ENCODE measurements at regions not wholly inside any gene's neighbourhood (a gene's known extent, or its start where the extent isn't known, plus 50 kb on each side); places are given as distances from the start of the nearest gene placed in this dataset.
"Not testable (repeated sequence)": the region's sequence is repeated elsewhere in the genome, so short reads cannot be mapped to it uniquely, and the experiment has no call there.

DNA sequence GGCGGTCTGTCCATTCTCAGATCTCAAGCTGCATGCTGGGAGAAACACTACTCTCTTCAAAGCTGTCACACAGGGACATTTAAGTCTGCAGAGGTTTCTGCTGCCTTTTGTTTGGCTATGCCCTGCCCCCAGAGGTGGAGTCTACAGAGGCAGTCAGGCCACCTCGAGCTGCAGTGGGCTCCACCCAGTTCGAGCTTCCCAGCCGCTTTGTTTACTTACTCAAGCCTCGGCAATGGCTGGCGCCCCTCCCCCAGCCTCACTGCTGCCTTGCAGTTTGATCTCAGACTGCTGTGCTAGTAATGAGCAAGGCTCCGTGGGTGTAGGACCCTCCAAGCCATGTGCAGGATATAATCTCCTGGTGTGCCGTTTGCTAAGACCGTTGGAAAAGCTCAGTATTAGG, 486.1 kb downstream of the DTWD2 start:
- H3K9me3 ChIP-seq; H3K4me1 ChIP-seq; H3K27me3 ChIP-seq (ENCODE audit: low read depth); in situ Hi-C loops (cut with MboI; ENCODE audit: low sequenced_read_pairs); H3K36me3 ChIP-seq (replicated peaks); H3K4me3 ChIP-seq: not testable (repeated sequence)
- peak in 1 of 2 experiments; percentile 40 for DNase-seq (ENCODE audit: low spot score in 2 of 2)

DNA sequence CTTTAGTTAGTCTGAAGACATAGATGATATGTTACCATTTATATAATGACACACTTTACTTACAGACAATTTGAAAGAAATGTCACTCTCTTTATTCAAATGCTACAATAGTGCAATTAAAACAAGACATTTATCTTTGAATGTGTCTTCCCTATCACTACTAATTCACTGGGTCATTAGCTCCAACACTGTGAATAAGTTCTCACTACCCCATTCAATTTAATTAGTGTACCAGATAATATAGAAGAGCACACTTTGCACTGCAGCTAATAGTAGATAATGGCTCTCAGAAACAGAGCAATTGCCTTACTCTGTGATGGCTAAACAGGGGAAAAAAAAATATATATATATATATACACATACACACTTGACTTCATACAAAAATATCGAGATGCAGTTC, 497.0 kb downstream of the DTWD2 start:
- Histone ChIP-seq H3K9me3 (no peaks in the 10 kb centered on the region), H3K4me3 (no peak overlapping the region), H3K36me3 (replicated peaks) (no peaks in the 10 kb centered on the region), H3K27me3 (ENCODE audit: low read depth) (no peaks in the 10 kb centered on the region), H3K4me1 (no peaks in the 10 kb centered on the region)
- in situ Hi-C loops (cut with MboI; ENCODE audit: low sequenced_read_pairs), result no loop called here
- DNase-seq (ENCODE audit: low spot score in 2 of 2), result no peak

DNA sequence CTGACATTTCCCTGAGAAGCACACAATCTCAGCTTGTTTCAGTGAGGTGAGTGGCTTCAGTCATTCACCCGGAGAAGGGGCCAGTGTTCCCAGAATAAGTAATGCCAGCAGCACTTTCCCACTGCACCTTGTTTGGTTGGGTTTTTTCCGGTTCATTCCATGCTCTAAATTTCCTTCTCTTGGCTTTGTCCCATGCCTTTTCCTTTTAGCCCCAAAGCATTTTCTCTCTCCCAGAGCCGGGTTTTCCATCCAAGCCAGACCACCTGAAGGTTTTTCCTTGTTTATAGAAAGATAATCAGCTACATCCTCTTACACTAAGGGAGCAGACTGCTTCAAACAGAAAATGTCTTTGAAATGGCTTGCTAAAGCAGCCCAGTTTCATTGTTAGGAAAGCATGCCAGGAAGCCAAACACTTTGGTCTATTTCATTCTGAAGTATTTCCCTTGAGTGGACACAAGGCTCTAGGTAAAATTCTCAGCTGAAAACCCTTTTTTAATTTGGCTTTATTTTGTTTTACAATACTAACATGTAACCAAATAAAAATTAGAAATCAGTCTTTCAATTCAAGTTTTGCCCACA, 501.6 kb downstream of the DTWD2 start:
- DNase-seq (ENCODE audit: low spot score in 2 of 2), result no peak
- H3K9me3 ChIP-seq, result no peaks in the 10 kb centered on the region

DNA sequence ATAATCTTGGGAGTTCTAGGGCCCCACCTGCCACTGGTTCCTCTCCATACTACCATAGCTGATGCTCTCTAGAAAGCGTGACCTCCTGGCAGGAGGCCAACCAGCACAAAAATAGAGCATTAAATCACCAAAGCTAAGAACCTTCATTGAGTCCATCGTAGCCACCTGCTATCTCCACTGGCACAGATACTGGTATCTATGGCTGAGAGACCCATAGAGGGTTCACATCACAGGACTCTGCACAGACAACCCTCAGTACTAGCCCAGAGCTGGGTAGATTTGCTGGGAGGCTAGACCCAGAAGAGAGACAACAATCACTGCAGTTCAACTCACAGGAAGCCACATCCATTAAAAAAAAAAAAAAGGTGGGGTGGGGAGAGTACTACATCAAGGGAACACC, 509.1 kb downstream of the DTWD2 start:
- Histone ChIP-seq H3K9me3 (no peaks in the 10 kb centered on the region), H3K4me1 (no peaks in the 10 kb centered on the region), H3K4me3 (no peak overlapping the region), H3K36me3 (replicated peaks) (no peaks in the 10 kb centered on the region), H3K27me3 (ENCODE audit: low read depth) (no peaks in the 10 kb centered on the region)
- no peak for DNase-seq (ENCODE audit: low spot score in 2 of 2)
- in situ Hi-C loops (cut with MboI; ENCODE audit: low sequenced_read_pairs), result no loop called here

More for the DNA sequence above, 501.6 kb downstream of the DTWD2 start:
- no peak overlapping the region for H3K4me3 ChIP-seq
- no peaks in the 10 kb centered on the region for H3K36me3 ChIP-seq (replicated peaks)
- no peaks in the 10 kb centered on the region for H3K4me1 ChIP-seq
- H3K27me3 ChIP-seq (ENCODE audit: low read depth), result no peaks in the 10 kb centered on the region
- in situ Hi-C loops (cut with MboI; ENCODE audit: low sequenced_read_pairs), result no loop called here

DNA sequence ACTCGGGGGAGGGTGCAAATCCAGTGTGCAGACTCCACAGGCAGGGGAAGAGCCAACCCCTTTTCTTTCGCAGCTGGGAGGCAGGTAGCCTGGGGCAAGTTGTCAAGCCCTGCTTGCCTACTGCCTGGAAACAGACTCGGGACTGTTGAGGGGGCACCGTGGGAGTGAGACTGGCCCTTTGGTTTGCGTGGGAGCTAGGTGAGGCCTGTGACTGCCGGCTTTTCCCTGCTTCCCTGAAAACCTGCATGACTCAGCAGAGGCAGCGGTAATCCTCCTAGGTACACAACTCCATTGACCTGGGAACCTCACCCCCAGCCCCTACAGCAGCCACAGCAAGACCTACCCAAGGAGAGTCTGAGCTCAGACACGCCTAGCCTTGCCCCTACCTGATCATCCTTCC, 509.5 kb downstream of the DTWD2 start:
- H3K36me3 ChIP-seq (replicated peaks), result no peaks in the 10 kb centered on the region
- H3K4me3 ChIP-seq, result no peak overlapping the region
- no peaks in the 10 kb centered on the region for H3K9me3 ChIP-seq
- H3K27me3 ChIP-seq (ENCODE audit: low read depth), result no peaks in the 10 kb centered on the region
- in situ Hi-C loops (cut with MboI; ENCODE audit: low sequenced_read_pairs), result no loop called here
- no peaks in the 10 kb centered on the region for H3K4me1 ChIP-seq
- no peak for DNase-seq (ENCODE audit: low spot score in 2 of 2)

DNA sequence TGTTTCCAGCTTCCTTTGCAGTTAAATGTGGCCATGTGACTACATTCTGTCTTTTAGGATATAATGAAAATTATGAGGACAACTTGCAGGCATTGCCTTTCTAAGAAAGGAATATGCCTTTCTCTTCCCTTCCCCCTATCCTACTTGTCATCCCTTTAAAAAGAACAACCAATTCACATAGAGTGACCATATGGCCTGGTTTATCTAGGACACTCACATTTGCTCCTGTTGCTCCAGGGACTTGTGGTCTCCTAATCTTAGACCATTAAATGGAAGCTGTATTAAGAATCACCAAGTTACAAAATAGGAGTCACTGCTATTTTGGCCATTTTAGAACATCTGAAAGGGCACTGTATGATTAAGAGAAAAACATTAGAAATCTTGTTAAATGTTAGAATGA, 520.3 kb downstream of the DTWD2 start:
- Histone ChIP-seq H3K36me3 (replicated peaks) (no peaks in the 10 kb centered on the region), H3K27me3 (ENCODE audit: low read depth) (no peaks in the 10 kb centered on the region), H3K4me3 (no peak overlapping the region), H3K4me1 (no peaks in the 10 kb centered on the region), H3K9me3 (no peaks in the 10 kb centered on the region)
- no peak for DNase-seq (ENCODE audit: low spot score in 2 of 2)
- in situ Hi-C loops (cut with MboI; ENCODE audit: low sequenced_read_pairs), result no loop called here

DNA sequence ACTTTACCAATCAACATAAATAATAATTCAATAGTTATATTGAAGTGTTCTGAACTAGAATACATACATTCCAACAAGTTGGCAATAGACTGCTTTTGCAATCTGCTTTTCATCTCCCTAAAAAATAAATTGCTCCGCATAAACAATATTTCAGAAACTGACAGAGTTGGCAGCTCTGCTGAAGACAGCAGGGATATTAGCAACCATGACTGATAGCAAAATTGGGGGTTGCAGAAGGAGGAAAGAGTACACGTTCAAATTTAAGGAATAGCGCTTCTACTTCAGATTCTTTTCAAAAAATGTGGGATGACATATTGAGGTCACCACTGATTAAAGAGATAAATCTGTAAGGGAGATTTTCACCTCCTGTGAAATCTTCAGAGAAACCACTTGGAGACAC, 521.2 kb downstream of the DTWD2 start:
- H3K36me3 ChIP-seq (replicated peaks), result no peaks in the 10 kb centered on the region
- no peaks in the 10 kb centered on the region for H3K4me1 ChIP-seq
- no peak for DNase-seq (ENCODE audit: low spot score in 2 of 2)
- in situ Hi-C loops (cut with MboI; ENCODE audit: low sequenced_read_pairs), result no loop called here
- no peaks in the 10 kb centered on the region for H3K27me3 ChIP-seq (ENCODE audit: low read depth)
- H3K9me3 ChIP-seq, result no peaks in the 10 kb centered on the region
- H3K4me3 ChIP-seq, result no peak overlapping the region

DNA sequence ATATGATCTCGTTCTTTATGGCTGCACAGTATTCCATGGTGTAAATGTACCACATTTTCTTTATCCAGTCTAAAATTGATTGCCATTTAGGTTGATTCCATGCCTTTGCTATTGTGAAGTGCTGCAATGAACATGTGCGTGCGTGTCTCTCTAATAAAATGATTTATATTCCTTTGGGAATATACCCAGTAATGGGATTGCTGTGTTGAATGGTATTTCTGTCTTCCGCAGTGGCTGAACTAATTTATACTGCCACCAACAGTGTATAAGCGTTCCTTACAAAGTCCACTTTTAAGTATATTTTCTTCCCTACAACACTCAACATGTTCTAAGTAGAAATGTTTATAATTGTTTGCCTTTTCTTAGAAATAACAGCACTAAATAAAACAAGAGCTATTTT, 521.9 kb downstream of the DTWD2 start:
- H3K36me3 ChIP-seq (replicated peaks), result no peaks in the 10 kb centered on the region
- H3K4me3 ChIP-seq, result no peak overlapping the region
- in situ Hi-C loops (cut with MboI; ENCODE audit: low sequenced_read_pairs), result no loop called here
- H3K9me3 ChIP-seq, result no peaks in the 10 kb centered on the region
- no peaks in the 10 kb centered on the region for H3K27me3 ChIP-seq (ENCODE audit: low read depth)
- DNase-seq (ENCODE audit: low spot score in 2 of 2), result no peak
- no peaks in the 10 kb centered on the region for H3K4me1 ChIP-seq

DNA sequence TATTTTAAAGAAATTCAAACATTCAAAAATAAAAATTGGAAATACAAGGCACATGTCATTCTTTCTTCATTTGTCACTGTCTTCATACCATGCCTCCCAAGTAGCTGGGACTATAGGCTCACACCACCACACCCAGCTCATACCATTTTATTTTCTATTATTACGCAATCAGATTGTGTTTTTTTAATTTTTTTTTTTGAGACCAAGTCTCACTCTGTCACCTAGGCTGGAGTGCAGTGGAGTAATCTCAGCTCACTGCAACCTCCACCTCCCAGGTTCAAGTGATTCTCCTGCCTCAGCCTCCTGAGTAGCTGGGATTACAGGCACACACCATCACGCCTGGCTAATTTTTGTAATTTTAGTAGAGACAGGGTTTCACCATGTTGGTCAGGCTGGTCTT, 526.1 kb downstream of the DTWD2 start:
- in situ Hi-C loops (cut with MboI; ENCODE audit: low sequenced_read_pairs); H3K27me3 ChIP-seq (ENCODE audit: low read depth); H3K9me3 ChIP-seq; DNase-seq (ENCODE audit: low spot score in 2 of 2); H3K4me3 ChIP-seq; H3K4me1 ChIP-seq; H3K36me3 ChIP-seq (replicated peaks): not testable (repeated sequence)

DNA sequence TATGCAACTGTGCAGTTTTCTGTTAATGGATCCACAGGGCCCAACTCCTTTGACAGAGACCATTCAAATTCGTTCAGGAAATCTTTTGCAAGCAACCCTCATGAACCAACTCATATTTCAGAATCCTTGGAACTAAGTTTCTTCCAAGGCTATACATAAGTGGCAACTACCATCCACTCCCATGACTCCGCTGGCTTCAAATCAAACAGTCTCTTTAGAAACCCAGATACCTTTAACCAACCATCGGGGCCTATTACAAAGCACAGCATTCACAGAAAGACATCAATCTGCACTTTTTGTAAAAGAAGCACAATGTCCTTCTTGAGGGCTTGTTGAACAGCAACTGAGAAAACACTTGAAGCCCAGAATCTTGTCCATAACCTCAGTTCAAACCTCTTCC, 526.9 kb downstream of the DTWD2 start:
- Histone ChIP-seq H3K4me3 (no peak overlapping the region), H3K36me3 (replicated peaks) (no peaks in the 10 kb centered on the region), H3K4me1 (peaks cover 3% of the 10 kb centered on the region; the same call in 1 of the 2 replicates), H3K27me3 (ENCODE audit: low read depth) (no peaks in the 10 kb centered on the region), H3K9me3 (no peaks in the 10 kb centered on the region)
- in situ Hi-C loops (cut with MboI; ENCODE audit: low sequenced_read_pairs), result no loop called here
- peak in 1 of 2 experiments; percentile 16 for DNase-seq (ENCODE audit: low spot score in 2 of 2)

DNA sequence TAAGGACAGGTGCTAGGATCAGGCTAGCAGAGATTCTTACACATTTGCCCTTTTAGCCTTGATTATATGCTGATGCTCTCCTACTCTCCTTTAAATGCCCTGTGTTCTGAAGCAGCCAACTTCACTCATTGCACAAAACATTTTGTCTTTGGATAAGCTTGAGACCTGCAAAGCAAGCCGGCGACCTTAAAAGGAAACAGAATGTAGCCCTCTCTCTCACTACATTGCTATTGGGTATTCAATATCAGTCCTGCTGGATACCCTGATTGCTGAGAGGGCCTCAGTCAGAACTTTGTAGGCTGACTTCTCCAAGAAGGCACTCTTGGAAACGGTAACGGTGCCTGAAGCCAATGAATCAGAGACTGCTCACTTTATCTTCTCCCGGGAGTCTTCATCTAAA, 528.9 kb downstream of the DTWD2 start:
- Histone ChIP-seq H3K4me3 (no peak overlapping the region), H3K36me3 (replicated peaks) (no peaks in the 10 kb centered on the region), H3K4me1 (peaks cover 3% of the 10 kb centered on the region; the same call in 1 of the 2 replicates), H3K9me3 (no peaks in the 10 kb centered on the region), H3K27me3 (ENCODE audit: low read depth) (no peaks in the 10 kb centered on the region)
- DNase-seq (ENCODE audit: low spot score in 2 of 2), result no peak
- in situ Hi-C loops (cut with MboI; ENCODE audit: low sequenced_read_pairs), result no loop called here

DNA sequence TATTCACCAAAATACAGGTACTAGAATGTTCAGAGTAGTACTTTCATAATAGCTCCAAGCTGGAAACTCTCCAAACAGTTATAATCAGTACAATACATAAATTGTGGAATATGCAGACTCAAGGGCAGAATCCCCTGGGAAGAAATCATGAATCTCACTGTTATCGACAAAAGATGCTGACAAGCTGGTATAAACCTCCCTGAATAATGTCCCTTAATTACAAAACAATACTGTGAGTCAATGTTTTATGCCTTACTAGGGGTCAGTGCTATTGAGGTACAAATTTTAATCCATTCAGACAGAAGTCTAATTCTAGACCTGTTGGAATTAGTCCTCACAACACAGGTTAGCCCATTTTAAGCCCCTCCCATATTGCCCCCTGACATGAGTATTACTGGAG, 532.3 kb downstream of the DTWD2 start:
- Histone ChIP-seq H3K4me1 (peaks cover 7% of the 10 kb centered on the region; the same call in 1 of the 2 replicates), H3K36me3 (replicated peaks) (no peaks in the 10 kb centered on the region), H3K27me3 (ENCODE audit: low read depth) (no peaks in the 10 kb centered on the region), H3K9me3 (no peaks in the 10 kb centered on the region), H3K4me3 (no peak overlapping the region)
- in situ Hi-C loops (cut with MboI; ENCODE audit: low sequenced_read_pairs), result no loop called here
- no peak for DNase-seq (ENCODE audit: low spot score in 2 of 2)

DNA sequence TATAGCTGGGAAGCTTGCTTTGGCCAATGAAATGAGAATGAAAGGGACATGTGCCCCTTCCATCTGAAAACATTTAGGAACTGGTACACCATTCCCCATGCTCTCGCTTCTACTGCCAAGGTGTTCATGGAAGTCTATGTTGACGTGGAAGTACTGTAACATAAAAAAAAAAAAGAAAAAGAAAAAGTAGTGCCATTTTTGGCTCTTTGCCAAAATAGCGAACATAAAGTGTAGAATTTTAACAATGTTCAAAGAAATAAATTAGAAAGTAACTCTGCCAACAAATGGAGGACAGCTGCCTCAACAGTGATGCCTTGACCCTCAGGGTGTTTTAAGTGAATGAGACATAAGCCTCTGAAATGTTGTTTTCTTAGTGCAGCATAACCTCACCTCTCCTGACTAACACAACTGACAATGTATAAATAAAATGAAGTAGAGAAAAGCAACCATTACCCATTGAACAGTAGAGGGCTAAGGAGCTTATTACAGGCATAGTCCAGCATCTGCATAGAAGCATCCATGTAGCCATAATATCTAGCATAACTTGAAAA, 536.6 kb downstream of the DTWD2 start:
- DNase-seq (ENCODE audit: low spot score in 2 of 2), result no peak
- no peaks in the 10 kb centered on the region for H3K9me3 ChIP-seq
- H3K36me3 ChIP-seq (replicated peaks), result no peaks in the 10 kb centered on the region
- in situ Hi-C loops (cut with MboI; ENCODE audit: low sequenced_read_pairs), result no loop called here
- H3K27me3 ChIP-seq (ENCODE audit: low read depth), result no peaks in the 10 kb centered on the region
- no peak overlapping the region for H3K4me3 ChIP-seq
- peaks cover 14% of the 10 kb centered on the region for H3K4me1 ChIP-seq

DNA sequence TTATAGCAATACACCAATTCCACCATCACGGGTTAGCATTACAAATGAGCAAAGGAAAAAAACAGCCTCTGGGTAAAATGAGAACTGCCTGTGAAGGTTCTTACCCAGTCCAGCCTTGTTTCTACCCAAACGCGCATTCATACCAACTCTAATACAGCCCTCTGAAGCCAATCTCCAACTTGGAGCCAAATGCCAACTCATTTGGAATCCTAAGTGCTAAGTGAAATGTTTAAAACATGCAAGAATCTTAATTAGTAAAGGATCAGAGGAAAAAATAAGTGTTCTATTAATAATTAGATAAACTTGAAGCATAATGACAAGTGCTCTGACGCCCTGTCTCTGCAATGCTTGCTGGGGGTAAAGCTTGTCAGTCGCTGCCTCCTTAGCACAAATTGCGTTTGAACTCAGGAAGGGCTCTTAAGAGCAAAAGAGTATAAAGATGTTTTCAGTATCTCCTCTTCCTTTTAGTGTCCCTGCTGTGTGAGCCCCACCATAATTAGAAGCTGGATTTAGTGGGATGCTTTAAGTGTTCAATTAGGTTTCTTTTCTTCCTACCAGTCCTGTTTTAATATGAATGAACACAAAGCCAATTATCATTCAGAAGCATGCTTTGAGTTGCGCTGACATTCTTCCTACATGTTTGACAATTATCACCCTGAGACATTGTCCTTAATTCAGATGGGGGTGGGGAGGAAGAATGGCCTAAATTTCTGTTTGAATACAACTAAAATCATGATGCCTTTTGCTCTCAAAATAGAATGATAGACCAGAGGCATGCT, 537.6 kb downstream of the DTWD2 start:
- in situ Hi-C loops (cut with MboI; ENCODE audit: low sequenced_read_pairs), result no loop called here
- Histone ChIP-seq H3K4me3 (no peak overlapping the region), H3K4me1 (peaks cover 14% of the 10 kb centered on the region), H3K9me3 (no peaks in the 10 kb centered on the region), H3K27me3 (ENCODE audit: low read depth) (no peaks in the 10 kb centered on the region), H3K36me3 (replicated peaks) (no peaks in the 10 kb centered on the region)
- peak; percentile 65 to 91 for DNase-seq (ENCODE audit: low spot score in 2 of 2)
